Right ventricle myocardium superior (tissue), 1 donor: ENCODE measurements at regions not wholly inside any gene's neighbourhood (a gene's known extent, or its start where the extent isn't known, plus 50 kb on each side); places are given as distances from the start of the nearest gene placed in this dataset.
A peak's percentile ranks its signal among the peaks of the same experiment; 100 is the strongest.
"Not testable (repeated sequence)": the region's sequence is repeated elsewhere in the genome, so short reads cannot be mapped to it uniquely, and the experiment has no call there.

Source experiments
- ATAC-seq: fragments of 200-7000 bp; cut with Tn5 transposase; one replicate; pipeline ENCODE4 v1.9.1; 2020; ENCODE audit warnings: mild to moderate bottlenecking; ENCODE audit not compliant: poor library complexity
- DNase-seq: peaks from one replicate; pipeline ENCODE4 v3.0.0-alpha.2; 2020
- intact Hi-C: fragments of 100-400 bp; cut with DNase I; formaldehyde crosslinking; loops from one replicate; pipeline ENCODE4 v1.11.2; 2022
- donor health status: DM: no; HTN: yes; CAD: no; lungs with severe emphysema.

DNA sequence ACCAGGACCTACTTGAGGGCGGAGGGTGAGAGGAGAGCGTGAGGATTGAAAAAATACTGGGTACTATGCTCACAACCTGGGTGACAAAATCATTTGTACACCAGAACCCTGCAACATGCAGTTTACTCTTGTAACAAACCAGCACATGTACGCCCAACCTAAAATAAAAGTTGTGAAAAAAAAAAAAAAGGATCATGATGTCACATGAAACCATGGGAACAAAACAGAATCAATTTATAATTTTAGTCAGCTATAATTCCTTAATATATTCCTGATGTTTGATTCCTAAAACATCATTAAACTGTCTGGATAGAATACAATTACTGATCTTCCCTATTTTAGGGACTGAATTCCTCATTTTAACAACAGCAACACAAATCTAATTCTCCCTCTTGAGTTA lies 160.6 kb upstream of the SPRY2 start:
- DNase-seq, result no peak
- no peak for ATAC-seq
- intact Hi-C loops, result no loop called here

DNA sequence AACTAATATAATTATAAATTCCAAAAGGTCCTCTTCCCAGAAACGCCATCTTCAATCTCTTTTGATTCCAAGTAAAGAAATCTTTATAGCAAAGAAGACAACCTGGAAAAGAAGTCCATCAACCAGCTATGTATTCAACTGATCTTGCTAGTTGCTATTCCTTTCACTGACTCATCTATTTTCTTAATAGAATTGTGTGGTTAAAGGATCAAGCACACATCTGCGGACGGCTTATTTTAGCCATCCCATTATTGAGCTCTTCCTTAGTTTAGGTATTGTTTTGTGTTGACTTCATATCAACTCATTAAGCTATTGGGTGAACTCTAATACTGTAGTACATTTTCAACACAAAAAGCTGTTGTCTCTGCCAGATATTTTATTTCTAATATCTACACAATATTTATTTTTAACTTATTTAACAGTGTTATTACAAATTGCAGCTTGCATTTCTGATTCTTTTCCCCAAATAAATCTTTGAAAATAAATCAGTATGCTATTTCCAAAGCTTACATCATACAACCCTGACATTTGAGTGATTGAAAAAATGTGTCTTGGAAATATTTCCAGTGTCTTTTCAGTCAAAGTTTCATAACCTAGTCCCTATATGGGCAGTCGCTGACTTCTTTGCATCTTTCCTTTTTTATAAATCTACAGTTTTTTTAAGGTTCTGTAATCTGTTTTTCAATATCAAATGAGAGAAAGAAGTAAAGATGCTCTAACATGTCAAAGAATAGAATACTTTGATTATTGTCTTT lies 158.8 kb upstream of the SPRY2 start:
- intact Hi-C loops, result no loop called here
- DNase-seq (no peak), ATAC-seq (no peak)

DNA sequence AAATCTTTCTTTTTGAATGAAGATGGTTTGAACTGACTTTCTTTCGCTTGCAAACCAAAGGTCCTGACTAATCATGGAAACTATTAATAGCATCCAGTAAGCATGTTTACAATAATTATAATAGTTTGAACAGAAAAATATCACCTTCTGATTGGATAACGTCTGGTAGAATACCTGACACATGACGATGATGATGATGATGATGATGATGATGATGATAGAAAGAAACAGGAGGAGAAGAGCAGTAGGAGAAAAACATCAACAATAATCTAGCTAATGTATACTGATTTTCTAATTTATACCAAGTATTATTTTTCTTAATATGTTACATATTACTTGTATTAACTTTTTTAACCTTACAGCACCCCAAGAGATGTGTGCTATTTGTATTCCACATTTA lies 157.5 kb upstream of the SPRY2 start:
- DNase-seq (no peak), ATAC-seq (no peak)
- intact Hi-C loops, result no loop called here

DNA sequence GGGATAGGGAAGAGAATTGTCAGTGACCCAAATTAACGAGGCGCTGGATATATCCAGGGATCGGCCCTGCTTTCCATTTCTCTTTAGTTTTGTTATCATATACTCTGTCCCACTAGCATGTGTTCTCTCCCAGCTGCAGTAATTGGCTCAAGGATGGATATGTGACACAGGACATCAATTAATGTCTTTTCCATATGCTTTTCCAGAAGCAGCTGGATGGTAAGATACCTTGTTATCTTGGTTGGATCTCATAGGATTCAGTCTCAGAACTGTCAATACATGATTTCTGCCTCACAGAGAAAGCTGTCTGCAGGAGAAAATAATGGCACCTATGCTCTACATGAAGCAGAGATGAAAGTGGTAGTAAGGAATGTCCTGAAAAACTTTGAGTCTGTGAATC lies 157.1 kb upstream of the SPRY2 start:
- intact Hi-C loops, result no loop called here
- ATAC-seq (no peak), DNase-seq (no peak)

DNA sequence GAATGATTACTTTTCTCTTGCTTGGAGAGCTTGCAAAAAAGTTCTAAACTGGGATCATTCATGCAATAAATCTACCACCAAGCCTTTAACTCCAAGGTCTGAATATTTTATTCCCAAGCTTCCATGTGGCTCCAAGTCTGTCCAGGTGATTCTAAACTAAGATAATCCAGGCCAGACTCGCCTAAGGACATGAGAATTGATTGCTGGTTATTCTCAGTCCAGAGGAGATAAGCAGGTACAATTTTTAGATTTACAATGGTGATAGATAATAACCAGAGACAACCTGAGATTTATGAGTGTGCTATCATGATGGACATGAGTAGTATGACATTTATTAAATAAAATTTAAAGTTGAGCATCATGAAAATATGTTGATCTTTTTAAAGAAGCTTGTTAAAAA lies 156.5 kb upstream of the SPRY2 start:
- no peak for ATAC-seq
- intact Hi-C loops, result no loop called here
- DNase-seq, result no peak

DNA sequence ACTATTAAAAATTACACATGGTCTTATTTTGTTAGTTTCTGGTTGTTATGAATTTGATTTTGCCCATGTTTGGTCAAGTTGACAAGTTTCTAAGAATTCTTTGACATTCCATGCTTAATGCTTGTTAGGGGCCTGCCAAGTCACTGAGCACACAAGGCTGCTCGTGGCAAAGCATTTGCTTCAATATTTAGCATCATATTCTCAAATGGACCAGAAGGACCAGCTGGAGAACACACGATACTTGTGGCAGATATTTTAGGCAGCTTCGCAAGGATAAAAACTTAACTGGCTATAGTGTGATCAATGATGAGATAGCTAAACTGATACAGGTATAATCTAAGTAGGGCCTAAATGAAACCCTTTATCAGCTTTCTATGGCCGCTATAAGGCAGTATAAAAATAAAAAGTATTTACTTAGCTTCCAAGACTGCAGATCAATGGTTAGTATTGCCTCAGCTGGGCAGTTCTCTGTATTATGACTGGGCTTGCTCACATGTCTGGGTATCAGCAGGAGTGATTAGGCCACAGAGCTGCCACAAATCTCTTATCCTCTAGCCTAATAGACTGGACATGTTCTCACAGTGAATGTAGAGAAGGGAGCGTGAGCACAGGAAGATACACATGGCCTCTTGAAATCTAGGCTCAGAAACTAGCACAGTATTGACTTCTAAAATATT lies 155.9 kb upstream of the SPRY2 start:
- intact Hi-C loops, result no loop called here
- DNase-seq (no peak), ATAC-seq (no peak)

DNA sequence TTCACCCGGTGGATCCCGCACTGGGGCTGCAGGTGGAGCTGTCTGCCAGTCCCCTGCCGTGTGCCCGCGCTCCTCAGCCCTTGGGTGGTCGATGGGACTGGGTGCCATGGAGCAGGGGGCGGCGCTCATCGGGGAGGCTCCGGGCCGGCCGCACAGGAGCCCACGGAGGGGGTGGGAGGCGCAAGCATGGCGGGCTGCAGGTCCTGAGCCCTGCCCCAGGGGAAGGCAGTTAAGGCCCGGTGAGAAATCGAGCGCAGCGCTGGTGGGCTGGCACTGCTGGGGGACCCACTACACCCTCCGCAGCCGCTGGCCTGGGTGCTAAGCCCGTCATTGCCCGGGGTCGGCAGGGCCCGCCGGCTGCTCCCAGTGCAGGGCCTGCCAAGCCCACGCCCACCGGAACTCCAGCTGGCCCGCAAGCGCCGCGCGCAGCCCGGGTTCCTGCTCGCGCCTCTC lies 149.6 kb upstream of the SPRY2 start:
- intact Hi-C loops, DNase-seq, ATAC-seq: not testable (repeated sequence)

DNA sequence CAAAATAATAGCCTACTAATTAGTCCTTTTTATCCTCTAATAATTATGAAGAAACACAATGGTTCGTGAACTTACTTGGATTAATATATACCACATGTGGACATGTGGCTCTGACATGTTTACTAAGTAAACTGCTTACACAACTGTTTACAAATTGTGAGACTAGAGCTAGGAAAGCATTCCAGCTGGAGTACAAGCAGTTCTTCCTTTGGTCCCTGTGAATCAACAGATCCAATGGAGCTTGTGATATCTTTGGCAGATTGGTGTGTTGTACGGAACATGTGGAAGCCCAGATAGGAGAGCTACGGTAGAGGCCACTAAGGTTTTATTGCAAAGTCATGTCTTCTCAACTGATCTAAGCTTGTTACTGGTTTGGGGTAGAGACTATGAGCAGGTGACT lies 145.5 kb upstream of the SPRY2 start:
- intact Hi-C loops, result no loop called here
- DNase-seq (no peak), ATAC-seq (no peak)

DNA sequence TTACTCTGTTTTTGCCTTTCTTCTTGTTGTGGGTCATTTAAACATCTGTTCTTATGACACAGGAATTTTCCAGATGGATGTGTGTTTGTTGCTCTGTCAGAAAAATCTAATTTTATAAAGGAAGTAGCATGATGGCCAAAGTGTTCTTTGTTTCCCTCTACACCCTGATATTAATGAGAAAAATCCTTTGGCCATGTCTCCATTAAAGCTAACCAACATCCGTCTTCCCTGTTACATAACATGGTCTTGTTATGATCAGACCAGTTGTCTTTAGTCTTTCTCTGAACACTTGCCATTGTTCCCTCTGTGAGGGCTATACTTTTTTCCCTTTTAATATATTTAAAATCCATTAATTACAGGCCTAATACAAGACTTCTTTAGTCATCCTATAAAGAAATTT lies 142.2 kb upstream of the SPRY2 start:
- intact Hi-C loops, result no loop called here
- ATAC-seq (no peak), DNase-seq (no peak)

DNA sequence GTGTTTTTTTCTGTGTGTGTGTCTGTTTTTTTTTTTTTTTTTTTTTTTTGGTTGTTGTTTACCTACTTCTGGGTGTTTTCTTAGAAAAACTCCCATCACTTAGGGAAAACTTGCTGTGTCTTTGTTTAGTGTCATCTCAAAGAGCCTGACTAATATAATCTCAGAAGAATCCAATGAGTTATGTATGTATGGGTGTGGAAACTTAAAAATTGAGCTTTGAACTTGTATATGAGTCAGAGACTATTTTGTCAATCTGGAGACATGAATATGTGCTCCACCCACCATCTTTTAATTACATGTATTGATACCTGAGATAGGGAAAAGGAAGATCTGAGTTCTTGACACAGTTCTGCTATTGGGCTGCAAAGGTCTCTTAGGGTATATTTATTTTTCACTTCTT lies 140.7 kb upstream of the SPRY2 start:
- no peak for DNase-seq
- no peak for ATAC-seq
- intact Hi-C loops, result no loop called here

DNA sequence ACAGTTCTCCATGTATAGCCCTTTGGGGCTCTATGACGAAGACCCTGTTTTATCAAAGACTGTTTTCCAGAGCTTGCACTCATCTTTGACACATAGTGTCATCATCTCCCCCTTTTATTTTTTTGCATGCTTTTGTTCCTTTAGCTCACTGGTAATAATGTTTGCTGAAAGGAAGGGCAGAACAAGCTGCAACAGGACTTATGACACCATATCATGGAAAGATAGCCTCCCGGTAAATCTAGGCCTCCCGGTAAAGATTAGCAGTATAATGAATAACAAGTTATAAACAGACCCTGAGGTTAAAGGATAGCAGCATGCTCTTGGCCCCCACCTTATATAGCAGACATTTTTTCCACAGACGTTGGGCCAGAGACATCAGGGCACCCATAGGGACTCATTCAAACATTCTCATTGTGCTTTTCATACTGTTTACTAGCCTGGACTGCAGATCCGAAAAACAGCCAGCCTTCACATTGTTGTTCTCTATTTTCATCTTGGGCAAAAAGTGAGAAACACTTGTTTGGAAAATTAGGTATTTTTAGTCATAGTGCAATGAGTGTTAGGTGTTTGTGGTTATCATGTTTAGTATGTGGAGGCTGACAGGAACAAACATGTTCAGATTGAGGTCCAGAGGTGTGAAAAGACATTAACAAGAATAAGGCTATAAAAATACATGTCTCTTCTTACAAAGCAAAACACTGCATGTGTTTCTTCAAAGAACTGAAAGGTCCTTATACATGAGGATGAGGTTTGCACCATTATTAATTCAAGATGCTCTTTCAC lies 136.9 kb upstream of the SPRY2 start:
- DNase-seq, result no peak
- peak; percentile 57 for ATAC-seq
- intact Hi-C loops, result no loop called here

DNA sequence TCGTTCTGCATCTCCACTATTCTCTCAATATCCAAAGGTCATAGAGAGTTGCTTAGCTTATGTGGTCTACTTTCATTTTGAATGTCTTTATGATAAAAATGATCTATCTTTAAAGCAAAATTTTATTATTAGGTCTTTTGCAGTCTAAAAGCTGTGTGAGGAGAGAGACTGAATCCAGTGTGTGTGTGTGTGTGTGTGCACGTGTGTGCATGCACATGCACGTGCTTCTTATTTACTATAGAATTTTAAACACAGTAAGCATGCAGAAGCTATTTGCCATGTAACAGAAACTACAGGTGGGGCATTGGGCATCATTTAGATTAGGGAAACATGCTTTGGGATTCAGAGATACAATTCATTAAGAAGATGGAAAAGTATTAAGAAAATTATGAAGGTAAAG lies 136.0 kb upstream of the SPRY2 start:
- intact Hi-C loops, result no loop called here
- DNase-seq (no peak), ATAC-seq (no peak)

DNA sequence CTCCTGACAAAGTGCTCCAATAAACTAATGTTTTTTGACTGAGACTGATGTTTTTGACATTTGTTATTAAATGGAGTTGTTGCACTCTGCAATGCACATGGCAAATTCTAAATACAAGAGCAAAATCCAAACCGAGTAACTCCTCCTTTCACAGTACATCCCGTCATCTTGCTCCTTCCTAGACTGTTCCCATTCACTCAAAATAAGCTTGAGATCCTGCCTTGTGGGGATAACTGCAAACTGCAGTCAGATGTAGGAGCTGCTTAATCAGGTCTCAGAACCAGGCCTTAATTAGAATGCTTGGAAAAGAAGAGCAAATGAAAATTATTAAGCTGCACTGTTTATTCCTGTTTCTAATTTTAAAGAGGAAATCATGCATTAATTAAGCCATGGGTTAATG lies 134.8 kb upstream of the SPRY2 start:
- DNase-seq (no peak), ATAC-seq (no peak)
- intact Hi-C loops, result no loop called here

DNA sequence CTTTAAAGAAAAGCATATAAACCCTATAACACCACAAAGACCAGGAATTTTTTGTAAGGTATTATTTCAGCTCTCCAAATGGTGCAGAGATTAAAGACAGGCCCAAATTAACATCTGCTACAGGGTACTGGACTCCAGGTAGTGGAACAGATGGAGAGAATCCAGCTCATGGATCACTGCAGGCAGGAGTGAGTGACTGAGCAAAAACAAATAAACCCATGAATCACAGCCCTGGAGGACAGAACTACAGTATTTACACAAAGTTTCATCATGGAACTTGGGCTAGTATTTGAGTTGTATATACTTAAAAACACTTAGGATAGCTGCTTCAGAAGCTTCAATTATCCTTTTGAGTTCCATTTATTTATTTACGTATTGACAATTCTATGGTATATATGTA lies 132.8 kb upstream of the SPRY2 start:
- intact Hi-C loops, result no loop called here
- ATAC-seq, result no peak
- DNase-seq, result no peak

DNA sequence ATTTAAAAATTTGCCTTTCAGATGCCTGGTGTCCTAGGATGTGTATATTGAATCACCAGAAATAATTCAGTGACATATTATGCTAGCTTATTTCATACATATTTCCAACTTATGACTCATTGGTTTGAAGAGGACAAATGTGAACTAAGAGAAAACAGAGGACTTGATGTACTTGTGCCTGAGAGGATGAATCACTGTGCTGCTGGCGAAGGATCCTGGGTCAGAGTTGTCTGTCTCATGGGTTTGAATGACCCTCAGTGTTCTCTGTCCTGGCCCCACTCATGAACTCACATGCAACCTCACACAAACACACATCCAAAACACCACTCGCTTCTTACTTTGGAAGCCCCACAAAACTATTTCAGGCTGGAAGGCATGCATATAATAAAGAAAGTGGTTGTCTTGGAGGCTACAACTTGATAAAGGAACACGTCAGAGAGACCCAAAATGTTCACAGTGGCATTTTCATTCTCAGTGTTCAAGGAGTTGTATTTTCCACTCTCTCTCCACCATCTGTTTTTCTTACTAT lies 129.0 kb upstream of the SPRY2 start:
- intact Hi-C loops, result no loop called here
- peak; percentile 98 for ATAC-seq

DNA sequence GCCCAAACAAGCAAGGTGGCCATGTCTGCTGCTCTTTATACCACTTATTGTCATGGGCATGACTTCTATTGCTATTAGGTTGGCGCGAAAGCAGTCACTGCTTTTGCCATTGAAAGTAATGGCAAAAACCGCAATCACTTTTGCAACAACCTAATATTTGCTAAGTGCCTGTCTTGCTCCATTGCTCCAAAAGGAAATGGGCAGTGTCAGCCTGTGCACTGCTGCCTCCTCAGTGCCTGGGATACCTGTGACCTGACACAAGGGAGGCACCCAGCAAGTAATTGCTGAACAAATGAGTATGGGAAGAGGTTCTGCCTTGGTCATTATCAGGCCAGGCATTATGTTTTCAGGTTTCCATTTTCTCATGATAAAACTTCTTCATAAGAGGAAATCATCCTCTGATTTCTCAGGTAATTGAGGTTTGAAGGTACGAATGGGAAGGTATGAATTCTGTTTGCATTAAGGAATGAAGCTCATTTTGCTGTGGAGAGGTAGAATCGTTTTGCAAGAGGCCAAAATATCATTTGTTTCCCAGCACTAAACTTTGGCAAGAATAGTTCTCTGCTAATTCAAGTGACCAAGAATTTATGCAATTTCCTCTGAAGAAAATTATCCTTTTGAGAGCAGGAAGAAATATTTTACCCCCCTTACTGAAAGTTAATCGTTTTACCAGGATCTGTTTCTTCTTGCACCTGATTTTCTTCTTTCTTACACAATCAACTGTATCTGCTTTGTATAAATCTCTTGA lies 128.4 kb upstream of the SPRY2 start:
- intact Hi-C loops, result no loop called here
- DNase-seq (no peak), ATAC-seq (peak; percentile 75)

More for the DNA sequence above, 129.0 kb upstream of the SPRY2 start:
- peak; percentile 78 for DNase-seq

DNA sequence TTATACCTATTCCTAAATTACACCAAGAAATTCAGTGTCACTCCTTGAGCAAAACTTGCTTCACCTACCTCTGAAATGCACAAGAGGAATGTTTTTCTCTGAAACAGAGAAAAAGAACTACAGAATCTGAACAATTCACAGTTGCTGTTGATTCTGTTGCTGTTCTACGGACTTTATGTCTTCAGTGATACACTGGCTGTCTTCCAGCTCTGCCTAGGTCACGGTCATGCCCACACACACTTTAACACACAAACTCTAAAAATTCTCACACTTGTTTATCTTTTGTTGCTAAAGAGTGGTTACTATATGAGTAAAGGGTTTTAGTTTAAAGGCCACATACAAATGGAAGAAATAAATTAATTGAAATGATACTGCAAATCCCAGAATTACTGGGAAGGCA lies 124.4 kb upstream of the SPRY2 start:
- intact Hi-C loops, result no loop called here
- ATAC-seq (no peak), DNase-seq (no peak)

DNA sequence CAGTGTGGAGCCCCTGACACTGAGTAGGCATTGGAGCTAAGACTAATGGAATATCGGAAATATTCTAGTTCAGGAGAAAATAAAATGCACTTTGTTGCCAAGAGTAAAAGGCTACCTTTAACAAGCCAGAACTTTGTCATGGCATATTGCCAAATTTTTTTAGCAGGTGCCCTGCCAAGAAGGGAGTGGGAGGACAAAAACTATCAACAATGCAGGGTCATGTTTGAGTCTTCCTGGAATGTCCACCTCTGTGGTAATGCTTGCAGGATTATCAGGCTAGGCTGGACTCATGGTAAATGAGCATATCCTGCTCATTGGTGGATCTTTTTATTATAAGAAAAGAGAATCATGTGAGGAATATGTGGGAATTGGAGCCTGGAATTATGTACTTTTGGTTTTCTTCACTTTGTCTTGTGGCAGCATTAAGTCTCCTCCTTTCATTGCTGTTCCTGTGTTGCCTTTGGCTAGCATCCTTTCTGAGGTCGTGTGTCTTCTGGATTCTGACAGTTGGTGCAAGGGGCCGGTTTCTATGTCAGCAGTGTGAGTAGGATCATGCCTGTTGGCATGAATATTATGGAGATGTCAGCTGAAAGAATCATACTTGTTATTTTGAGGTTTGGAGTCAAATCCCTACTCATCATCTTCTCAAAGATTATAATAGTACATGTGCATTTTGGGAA lies 122.9 kb upstream of the SPRY2 start:
- DNase-seq, result no peak
- peak; percentile 49 for ATAC-seq
- intact Hi-C loops, result no loop called here
